Stimulated activated CD4-positive, alpha-beta T cell treated with anti-CD3 and anti-CD28 coated beads, TNF-alpha, amount 100 ng/mL, for 24 hours (primary cell): ENCODE measurements at regions not wholly inside any gene's neighbourhood (a gene's known extent, or its start where the extent isn't known, plus 50 kb on each side); places are given as distances from the start of the nearest gene placed in this dataset.

Source experiments
- DNase-seq, 3 experiments: peaks; one replicate each; pipeline ENCODE4 v3.0.0-alpha.2; 2020; ENCODE audit warnings: low read depth in 3 of 3

- no peak for DNase-seq
Observed at GRCh38 chr13:72246396-72246795, 379.4 kb upstream of the DACH1 start.

- DNase-seq, result no peak
Observed at GRCh38 chr13:72244788-72245187, 377.8 kb upstream of the DACH1 start.

- DNase-seq, result no peak
Observed at GRCh38 chr13:72230131-72230530, 363.1 kb upstream of the DACH1 start.

GRCh38 chr13:72229067-72229466 is 362.1 kb upstream of the DACH1 start:
- DNase-seq, result no peak

GRCh38 chr13:72221276-72221962 is 354.4 kb upstream of the DACH1 start:
- DNase-seq, result no peak

- DNase-seq, result no peak
Observed at GRCh38 chr13:72218966-72219365, 352.0 kb upstream of the DACH1 start.

GRCh38 chr13:72217142-72217541 is 350.1 kb upstream of the DACH1 start:
- DNase-seq, result no peak

GRCh38 chr13:72208112-72208645 is 341.2 kb upstream of the DACH1 start:
- DNase-seq, result no peak

- DNase-seq, result no peak
Observed at GRCh38 chr13:72205773-72206172, 338.8 kb upstream of the DACH1 start.

- DNase-seq, result no peak
Observed at GRCh38 chr13:72204291-72204690, 337.3 kb upstream of the DACH1 start.

- DNase-seq, result no peak
Observed at GRCh38 chr13:72201726-72202125, 334.7 kb upstream of the DACH1 start.

- no peak for DNase-seq
Observed at GRCh38 chr13:72199640-72200039, 332.6 kb upstream of the DACH1 start.

GRCh38 chr13:72198967-72199560 is 332.1 kb upstream of the DACH1 start:
- no peak for DNase-seq

- no peak for DNase-seq
Observed at GRCh38 chr13:72198042-72198441, 331.0 kb upstream of the DACH1 start.

- DNase-seq, result no peak
Observed at GRCh38 chr13:72195044-72195704, 328.2 kb upstream of the DACH1 start.

- no peak for DNase-seq
Observed at GRCh38 chr13:72194523-72194922, 327.5 kb upstream of the DACH1 start.

- no peak for DNase-seq
Observed at GRCh38 chr13:72186730-72187422, 319.9 kb upstream of the DACH1 start.

- no peak for DNase-seq
Observed at GRCh38 chr13:72185776-72186175, 318.8 kb upstream of the DACH1 start.

- no peak for DNase-seq
Observed at GRCh38 chr13:72181661-72182060, 314.7 kb upstream of the DACH1 start.

- no peak for DNase-seq
Observed at GRCh38 chr13:72180253-72180952, 313.4 kb upstream of the DACH1 start.

- DNase-seq, result no peak
Observed at GRCh38 chr13:72174549-72174948, 307.5 kb upstream of the DACH1 start.

- DNase-seq, result no peak
Observed at GRCh38 chr13:72170571-72170970, 303.6 kb upstream of the DACH1 start.
